Bone marrow (tissue), 2 donors: ENCODE measurements at regions not wholly inside any gene's neighbourhood (a gene's known extent, or its start where the extent isn't known, plus 50 kb on each side); places are given as distances from the start of the nearest gene placed in this dataset.
"Not testable (repeated sequence)": the region's sequence is repeated elsewhere in the genome, so short reads cannot be mapped to it uniquely, and the experiment has no call there.

Experiments used
- DNase-seq, 2 donors: peaks; one replicate each; lab custom pipeline; 2025; lab: John Stamatoyannopoulos, UW

DNA sequence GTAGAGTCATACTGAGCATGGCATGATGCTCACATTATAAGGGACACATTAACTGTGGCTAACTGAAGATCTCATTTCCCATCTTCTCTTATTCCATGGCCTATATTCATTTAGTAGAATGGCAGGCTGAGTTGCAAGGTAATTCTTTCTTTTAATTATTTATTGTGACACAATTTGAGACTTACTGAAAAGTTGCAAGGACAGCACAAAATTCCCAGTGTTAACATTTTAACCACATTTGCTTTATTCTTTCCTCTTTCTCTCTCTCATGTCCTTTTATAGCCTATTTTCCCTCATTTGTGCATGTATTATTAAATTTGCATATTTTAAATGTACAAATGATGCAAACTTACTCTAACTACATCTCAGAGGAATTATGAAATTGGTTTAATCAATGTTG is 366.1 kb upstream of the RPS23 start:
- DNase-seq, result no peak

DNA sequence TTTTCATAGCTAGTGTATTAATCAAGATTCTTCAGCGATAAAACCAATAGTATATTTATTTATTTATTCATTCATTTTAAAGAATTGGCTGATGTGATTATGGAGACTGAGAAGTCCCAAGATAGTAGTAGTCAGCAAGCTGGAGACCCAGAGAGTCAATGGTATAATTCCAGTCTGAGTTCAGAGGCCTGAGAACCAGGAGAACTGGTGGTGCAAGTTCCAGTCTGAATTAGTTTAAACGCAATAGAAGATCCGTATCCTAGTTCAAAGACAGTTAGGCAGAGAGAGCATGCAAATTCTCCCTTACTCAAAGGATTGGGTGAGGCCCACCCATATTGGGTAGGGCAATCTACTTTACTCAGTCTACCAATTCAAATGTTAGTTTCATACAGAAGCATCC is 364.2 kb upstream of the RPS23 start:
- DNase-seq, result no peak

DNA sequence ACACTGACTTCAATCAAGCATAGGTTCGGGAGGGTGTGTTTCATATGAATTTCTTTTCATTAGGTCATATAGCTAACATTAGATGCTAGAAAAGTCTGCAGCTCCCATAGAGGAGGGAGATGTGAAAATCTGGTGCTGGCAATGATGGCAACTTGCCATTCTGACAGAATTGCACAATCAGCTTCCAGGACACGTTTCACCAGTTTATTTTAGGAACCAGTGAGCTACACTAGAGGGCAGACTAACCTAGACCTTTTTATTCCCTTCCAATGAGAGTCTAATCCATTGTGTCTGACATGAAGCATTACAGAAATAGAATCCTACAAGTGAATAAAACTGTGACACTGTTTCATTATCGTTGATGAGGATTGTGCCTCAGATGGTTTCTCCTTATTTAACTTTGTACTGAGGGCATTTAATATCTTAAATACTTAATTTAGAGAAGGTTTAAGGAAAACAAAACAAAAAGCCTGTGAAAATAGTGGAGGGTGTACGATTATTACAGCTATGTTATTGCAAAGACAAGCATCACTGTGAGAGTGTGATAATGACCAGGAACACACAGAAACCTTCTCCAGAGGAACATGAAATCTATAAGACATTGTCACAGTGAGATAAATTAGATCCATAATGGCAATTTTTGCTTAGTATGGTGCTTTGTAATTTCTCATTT is 363.3 kb upstream of the RPS23 start:
- DNase-seq, result peak; percentile 1 to 70

DNA sequence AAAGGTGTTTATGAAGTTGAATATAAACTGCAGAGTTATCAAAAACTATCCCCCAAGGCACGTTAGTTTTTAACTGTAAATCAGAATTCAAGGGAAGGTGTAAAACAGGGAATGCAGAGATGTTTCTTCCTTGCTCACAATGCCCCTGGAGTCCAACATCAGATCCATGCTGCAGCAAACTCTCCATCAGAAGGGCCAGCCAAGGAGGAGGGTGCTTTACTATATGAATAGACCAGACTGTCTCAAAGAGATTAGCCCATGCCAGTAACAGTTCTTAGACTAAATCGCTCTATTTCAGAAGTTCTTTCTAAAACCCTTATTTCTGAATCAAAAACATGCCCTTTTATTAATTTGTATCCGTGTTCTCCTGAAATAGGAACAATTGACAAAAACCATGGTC is 362.8 kb upstream of the RPS23 start:
- no peak for DNase-seq

DNA sequence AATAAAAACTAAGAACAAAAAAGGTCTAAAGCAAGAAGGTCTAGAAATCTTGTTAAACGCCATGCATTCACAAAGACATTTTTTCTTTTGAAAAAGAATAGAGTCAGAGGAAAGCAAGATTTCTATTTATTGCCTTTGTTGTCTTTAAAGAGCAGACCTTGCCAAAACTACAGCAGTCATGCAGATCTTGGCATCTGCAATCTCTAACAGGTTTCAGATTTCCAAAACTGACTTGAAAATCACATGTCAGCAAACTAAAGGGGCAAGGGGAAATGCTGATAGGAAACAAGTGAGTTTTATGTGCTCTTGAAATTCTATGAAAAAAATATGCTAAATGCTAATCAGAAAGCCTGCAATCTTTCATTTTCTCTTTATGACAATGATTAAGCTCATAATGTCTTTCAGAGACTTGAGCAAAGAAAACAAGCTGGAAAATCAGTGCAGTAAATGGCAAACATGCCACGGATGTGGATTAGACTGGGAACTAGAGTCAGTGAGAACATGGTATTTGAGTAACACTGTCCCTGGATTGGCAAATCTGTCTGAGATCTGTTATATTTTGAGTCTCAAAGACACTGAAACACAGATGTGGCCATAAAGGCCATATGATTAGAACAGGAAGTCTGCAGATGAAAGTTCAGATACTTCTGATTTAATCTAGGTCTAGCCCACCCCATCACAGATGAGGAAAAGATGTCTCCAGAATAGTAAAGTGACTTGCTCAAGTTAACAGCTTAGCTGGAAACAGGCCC is 361.4 kb upstream of the RPS23 start:
- no peak for DNase-seq

DNA sequence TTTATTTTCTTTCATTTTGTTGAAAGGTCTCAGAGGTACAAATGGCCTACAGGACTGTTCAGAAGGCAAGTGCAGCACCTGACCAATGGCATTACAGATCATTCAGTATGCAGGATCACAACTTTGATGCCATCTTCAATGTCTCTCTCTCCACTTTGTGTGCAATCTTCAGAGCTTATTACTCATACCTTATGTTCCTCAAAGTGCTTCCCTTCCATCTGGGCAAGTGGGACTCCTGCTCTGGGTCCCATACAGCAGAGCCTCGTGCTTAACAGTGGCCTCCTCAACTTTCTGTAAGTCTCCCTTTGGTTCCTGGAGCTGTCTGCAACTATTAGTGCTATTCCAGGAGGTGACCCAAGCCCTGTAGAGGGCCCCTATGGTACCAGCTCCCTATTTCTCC is 358.4 kb upstream of the RPS23 start:
- DNase-seq, result no peak

DNA sequence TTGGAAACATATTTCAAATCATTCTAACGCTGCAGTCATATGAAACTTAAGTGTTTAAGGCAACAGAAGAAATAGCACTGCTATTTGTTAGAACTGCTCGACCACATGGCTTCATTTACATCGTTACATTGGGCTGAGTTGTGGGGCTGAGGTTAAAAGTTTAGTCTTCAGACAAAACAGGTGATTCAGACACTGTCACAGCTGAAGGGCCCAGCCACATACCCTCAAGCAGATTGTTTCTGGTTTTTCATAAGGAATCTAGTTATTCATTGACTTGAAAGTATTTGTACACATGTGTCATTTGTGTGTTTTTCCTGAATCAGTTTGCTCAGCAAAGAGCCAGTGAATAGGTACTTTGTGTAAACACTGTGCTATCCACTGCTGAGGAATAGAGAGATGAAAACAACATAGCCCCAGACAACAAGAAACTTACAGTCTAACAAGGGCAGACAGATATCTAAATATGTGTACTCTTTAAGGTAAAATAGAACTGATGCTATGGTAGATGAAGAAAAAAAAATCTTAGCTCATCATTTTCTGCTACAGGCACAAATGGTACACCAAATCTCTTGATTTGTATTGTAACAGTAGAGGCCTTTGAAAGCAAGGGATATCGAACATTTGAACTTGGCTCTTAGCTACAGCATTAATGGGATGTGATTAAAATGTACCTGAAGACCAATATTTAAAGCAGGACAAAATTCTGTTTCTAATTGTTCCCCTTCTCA is 357.6 kb upstream of the RPS23 start:
- no peak for DNase-seq

DNA sequence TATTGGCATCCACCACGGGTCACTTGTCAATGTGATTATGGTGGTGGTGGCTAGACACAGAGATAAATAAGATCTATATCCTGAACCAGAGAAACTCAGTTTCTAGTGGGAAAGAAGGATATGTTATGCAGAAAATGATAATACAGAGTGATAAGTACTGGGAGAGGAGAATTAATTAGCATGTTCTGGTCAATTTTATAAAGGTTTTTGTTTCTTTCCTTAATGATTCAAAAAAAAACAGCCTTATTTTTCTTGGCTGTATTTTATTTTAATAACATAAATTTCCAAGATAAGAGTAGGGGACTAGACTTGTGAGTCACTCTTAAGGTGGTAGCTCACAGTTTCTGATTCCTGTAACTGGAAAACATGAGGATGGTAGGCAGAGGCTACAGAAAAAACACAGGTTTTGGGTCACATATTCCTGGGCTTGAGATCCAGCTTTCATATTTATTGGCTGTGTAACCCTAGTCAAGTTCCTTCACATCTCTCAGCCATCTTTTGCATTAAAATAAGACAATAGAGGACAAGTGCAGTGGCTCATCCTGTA is 350.3 kb upstream of the RPS23 start:
- DNase-seq, result no peak

DNA sequence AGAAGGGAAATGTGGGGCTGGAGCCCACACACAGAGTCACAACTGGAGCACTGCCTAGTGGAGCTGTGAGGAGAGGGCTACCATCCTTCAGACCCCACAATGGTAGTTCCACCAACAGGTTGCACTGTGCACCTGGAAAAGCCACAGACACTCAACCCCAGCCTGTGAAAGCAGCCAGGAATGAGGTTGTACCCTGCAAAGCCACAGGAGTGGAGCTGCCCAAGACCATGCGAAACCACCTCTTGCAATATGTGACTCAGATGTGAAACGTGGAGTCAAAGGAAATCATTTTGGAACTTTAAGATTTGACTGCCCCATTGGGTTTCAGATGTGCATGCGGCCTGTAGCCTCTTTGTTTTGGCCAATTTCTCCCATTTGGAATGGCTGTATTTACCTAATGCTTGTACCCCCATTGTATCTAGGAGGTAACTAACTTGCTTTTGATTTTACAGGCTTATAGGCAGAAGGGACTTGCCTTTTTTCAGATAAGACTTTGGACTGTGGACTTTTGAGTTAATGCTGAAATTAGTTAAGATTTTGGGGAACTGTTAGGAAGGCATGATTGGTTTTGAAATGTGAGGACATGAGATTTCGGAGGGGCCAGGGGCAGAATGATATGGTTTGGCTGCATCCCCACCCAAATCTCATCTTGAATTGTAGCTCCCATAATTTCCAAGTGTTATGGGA is 348.9 kb upstream of the RPS23 start:
- not testable (repeated sequence) for DNase-seq

DNA sequence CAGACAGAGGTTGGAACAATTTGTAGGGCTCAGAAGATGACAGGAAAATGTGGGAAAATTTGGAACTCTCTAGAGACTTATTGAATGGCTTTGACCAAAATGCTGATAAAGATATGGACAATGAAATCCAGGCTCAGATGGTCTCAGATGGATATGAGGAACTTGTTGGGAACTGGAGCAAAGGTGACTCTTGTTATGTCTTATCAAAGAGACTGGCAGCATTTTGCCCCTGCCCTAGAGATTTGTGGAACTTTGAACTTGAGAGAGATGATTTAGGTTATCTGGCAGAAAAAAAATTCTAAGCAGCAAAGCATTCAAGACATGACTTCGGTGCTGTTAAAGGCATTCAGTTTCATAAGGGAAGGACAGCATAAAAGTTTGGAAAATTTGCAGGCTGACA is 347.9 kb upstream of the RPS23 start:
- DNase-seq, result not testable (repeated sequence)

DNA sequence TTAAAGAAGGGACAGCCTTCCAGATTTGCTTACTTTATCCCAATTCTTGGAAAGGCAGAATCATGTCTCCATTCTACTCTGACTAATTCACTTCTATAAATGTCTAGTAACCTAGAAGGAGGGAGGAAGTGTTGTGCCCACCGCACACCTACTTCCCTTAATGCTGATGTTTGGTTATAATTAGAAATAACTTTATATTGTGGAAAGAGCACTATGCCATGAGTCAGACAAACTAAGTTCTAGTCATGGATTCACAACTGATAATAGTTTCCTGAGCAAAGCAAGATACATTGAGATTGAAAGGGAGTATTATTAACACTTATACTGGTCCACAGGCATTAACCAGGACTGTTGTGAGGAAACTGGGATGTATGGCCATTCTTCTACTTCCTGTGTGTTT is 345.9 kb upstream of the RPS23 start:
- no peak for DNase-seq

DNA sequence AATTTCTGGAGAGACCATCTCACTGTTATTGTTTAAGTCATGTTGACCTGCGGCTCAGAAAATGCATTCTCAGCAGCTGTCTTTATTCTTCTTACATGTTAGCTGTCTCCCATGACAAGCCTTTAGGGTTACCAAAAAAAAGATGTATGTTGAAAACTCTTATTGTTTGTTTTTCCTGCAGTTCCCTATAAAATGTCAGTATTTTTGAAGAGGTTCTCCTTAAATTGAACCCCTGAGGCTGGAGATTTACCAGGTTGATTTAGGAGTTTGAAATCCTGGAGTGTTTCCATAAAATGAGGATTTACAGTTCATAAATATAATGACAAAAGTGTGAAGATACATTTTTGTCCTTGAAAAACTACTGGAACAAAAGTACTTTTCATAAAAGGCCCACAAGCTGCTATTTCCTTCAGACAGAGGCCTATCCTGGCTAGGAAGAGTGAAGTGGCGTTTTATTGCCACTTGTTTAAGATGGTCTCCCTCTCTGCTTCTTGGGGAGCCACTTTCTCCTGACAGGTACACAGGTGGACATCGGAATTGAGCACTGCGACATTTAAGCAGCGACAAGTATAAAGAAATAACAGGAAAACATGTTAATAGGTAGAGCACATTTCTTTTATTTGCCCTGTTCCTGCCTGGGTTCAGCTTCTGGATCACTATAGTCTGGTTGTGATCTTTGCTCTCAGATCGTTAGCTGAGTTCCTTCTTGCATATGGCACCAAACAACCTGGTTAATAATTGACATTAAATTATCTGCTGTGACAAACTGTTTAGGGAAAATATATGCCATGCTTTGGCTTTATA is 344.8 kb upstream of the RPS23 start:
- no peak for DNase-seq

DNA sequence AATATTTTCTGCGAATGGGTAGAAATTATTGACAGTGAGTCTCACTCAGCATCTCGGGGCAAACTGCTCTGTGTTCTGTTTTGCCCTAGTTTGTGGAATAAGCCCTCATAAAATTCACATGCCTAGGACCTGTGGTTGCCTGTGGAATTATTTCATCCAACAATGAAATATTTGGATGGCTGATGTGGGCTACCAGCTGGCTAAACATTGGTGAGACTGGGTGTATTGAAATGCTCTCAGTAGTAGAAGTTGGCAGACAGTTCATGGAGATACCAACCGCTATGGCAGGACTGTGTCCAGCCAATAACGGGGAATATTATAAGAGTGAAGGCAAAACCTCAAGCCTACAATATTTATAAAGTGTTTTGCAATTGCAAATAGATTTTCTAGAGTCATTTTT is 344.1 kb upstream of the RPS23 start:
- DNase-seq, result no peak

DNA sequence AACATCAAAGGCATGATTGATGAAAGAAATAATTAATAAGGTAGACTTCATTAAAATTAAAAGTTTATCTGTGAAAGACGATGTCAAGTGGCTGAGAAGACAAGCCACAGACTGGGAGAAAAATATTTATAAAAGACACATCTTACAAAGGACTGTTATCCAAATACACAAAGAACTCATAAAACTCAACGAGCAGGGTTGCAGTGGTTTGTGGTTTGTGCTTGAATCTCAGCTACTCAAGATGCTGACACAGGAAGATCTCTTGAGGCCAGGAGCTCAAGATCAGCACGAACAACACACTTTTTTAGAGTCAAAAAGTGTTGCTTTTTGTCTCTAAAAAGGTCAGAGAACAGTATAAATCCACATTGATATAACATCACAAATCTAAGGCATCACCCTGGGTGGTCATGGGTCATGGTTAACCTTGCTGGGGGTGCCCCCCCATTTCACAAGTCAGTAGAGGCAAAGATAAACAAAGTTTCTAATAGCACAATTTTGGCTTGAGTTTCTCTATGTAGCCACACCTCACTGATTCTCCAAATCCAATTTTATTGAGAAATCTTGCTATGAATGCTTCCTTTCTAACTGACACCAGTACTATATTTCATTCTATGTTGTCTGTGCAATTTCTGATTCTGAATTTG is 342.9 kb upstream of the RPS23 start:
- no peak for DNase-seq

DNA sequence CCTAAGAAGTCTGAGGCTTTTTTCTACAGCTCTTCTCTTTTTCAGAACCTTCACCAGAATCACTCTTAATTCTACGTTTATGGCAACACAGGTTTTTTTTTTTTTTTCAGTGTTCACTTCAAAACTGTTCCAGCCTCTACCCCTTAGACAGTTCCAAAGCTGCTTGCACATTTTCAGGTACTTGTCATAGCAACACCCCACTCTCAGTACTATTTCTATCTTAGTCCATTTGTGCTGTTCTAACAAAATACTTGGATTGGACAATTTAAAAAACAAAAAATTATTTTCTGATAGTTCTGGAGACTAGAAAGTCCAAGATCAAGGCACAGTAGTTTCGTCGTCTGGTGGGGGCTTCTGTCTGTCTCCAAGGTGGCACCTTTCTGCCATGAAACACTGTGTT is 340.9 kb upstream of the RPS23 start:
- DNase-seq, result no peak

DNA sequence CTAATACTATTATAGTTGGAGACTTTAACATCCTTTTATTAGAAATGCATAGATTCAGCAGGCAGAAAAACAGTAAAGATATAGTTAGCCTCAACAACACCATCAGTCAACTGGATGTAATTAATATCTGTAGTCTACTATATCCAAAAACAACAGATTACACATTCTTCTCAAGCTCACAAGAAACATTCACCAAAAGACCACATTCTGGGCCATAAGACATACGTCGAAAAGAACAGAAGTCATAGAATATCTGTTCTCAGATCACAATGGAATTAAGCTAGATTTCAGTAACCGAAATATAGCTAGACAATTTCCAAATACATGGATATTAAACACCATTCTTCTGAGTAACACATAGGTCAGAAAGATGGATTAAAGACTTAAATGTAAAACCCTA is 336.6 kb upstream of the RPS23 start:
- no peak for DNase-seq

DNA sequence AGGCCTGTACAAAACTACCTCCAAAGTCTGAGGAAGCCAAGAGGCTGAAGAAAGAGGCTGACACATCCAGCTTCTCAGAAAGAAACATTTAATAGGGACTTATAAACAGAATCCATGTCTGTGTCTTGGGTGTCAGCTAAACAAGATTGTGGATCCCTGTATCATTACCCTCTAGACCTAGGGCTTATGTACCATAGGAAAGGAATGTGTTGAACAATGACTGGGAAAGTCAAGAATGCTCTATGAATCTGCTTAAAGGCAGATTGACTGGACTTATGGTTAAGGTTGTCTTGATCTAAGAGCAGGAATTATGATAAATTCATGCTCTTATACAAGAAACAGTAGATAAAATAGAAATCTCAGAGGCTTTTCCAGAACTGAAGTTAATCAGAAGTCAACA is 335.7 kb upstream of the RPS23 start:
- no peak for DNase-seq

DNA sequence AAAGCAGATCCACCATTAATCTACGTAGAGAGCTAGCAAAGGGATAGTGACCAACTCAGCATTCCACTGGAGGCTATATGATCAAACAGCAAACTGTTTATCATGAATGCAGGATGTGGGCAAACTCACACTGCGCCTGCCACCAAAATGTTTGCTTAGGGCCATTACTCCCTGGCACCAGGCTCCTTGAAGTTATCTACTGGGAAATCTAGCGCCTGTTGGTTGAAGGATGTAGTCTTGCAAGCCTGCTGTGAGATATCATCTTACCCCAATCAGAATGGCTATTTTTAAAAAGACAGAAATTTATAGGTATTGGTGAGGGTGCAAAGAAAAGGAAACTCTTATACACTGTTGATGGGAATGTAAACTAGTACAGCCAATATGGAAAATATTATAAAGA is 332.5 kb upstream of the RPS23 start:
- DNase-seq, result no peak

DNA sequence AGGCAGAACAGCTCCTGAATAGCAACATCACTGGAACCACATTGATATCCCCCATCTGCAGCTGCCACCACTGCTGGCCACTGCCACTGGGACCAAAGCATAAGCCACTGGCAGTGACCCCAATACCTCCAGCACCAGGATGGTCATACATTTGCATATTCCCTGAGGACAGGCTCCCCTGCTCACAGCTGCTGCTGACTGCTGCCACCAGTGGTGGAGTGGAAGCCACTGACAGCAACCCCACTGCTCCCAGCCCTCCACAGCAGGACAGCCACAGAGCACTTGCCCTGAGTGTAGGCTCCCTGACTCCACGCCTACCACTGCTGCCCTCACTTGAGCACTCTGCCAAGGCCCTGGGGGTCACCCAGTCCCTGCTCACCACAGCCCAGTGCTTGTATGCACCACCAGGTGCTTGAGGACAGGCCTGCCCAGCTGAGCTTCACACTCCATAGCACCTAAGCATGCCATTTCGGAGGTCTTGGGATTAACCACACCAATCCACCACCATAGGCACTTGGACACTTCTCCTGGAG is 327.4 kb upstream of the RPS23 start:
- no peak for DNase-seq
